ENCODE measurements at regions not wholly inside any gene's neighbourhood (a gene's known extent, or its start where the extent isn't known, plus 50 kb on each side); places are given as distances from the start of the nearest gene placed in this dataset.

DNA sequence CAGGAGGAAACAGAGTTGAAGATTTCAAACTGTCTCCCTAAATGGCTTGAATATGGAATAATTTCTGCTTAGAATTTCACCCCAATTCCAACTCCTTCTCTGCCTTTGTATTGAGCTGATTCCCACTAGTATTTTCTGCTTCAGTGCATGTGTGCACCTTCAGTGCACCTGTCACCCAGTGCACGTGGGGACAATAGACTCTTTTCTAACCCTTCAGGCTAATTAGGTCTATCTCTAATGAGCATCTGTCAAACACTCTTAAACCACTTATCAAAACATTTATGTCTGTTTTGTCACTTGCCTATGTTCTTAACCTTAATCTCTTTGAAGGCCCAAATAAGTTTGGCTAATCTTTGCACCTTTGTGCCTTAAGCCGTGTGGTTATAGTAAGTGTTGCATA is 232.0 kb upstream of the NETO1 start:
- H3K4me1 Mint-ChIP-seq: no peaks in the 10 kb centered on the region
- no peak overlapping the region for H3K27ac ChIP-seq (ENCODE audit: low read length)
- no peak overlapping the region for H3K4me3 Mint-ChIP-seq
- H3K27ac Mint-ChIP-seq: no peak overlapping the region
- TF ChIP-seq, protein P1, sequence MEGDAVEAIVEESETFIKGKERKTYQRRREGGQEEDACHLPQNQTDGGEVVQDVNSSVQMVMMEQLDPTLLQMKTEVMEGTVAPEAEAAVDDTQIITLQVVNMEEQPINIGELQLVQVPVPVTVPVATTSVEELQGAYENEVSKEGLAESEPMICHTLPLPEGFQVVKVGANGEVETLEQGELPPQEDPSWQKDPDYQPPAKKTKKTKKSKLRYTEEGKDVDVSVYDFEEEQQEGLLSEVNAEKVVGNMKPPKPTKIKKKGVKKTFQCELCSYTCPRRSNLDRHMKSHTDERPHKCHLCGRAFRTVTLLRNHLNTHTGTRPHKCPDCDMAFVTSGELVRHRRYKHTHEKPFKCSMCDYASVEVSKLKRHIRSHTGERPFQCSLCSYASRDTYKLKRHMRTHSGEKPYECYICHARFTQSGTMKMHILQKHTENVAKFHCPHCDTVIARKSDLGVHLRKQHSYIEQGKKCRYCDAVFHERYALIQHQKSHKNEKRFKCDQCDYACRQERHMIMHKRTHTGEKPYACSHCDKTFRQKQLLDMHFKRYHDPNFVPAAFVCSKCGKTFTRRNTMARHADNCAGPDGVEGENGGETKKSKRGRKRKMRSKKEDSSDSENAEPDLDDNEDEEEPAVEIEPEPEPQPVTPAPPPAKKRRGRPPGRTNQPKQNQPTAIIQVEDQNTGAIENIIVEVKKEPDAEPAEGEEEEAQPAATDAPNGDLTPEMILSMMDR (IDR thresholded peaks at IDR 0.05): no peak
- DNase-seq: no peak
- H3K27me3 ChIP-seq (ENCODE audit: control insufficient read depth, insufficient read depth, low read length): no peaks in the 10 kb centered on the region
- 79% methylated on average over 2 of the region's 2 CpGs for WGBS (ENCODE audit: insufficient coverage)
- H3K4me1 ChIP-seq (ENCODE audit: control insufficient read depth, insufficient read depth, low read length): no peaks in the 10 kb centered on the region
- H3K4me3 ChIP-seq (ENCODE audit: low read length): no peak overlapping the region
- peaks cover 3 to 16% of the 10 kb centered on the region in 2 donors for H3K9me3 Mint-ChIP-seq
- no peaks in the 10 kb centered on the region for H3K9me3 ChIP-seq (ENCODE audit: control insufficient read depth, insufficient read depth, low read length)
- ATAC-seq: no peak
- intact Hi-C loops (cut with micrococcal nuclease): no loop called here
- H3K36me3 ChIP-seq (ENCODE audit: control insufficient read depth, insufficient read depth, low read length): no peaks in the 10 kb centered on the region
- H3K36me3 Mint-ChIP-seq: no peaks in the 10 kb centered on the region
- no peaks in the 10 kb centered on the region for H3K27me3 Mint-ChIP-seq (ENCODE audit: low read depth in 2 of 2)

DNA sequence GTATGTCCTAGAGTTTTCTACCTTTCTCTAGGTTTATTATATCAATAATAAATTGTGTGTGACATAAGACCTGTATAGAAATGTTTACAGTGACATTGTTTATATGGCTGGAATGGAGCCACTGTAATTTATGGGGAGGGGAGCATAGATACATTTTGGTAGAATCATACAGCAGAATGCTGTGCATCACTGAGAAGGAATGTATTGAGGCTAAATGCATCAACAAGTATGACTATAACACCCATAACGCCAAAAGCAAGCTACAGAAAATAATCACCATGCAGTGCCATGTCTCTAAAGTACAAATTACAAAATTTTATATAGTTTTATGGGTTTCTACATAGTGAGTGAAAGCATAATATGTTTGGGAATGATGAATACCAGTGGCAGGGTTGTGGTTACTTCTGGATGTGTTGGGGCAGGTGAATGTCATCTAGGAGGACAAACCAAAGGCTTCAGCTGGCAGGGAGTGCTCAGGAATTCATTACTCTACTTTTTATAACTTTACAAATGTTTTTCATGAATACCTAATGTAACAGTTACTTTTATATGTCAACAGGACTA is 226.0 kb upstream of the NETO1 start:
- intact Hi-C loops (cut with micrococcal nuclease): no loop called here
- Histone ChIP-seq H3K27me3 (ENCODE audit: control insufficient read depth, insufficient read depth, low read length) (no peaks in the 10 kb centered on the region), H3K4me1 (ENCODE audit: control insufficient read depth, insufficient read depth, low read length) (no peaks in the 10 kb centered on the region), H3K36me3 (ENCODE audit: control insufficient read depth, insufficient read depth, low read length) (no peaks in the 10 kb centered on the region), H3K9me3 (ENCODE audit: control insufficient read depth, insufficient read depth, low read length) (no peaks in the 10 kb centered on the region), H3K4me3 (ENCODE audit: low read length) (no peak overlapping the region), H3K27ac (ENCODE audit: low read length) (no peak overlapping the region)
- peaks cover 9 to 19% of the 10 kb centered on the region in 2 donors for H3K9me3 Mint-ChIP-seq
- H3K27me3 Mint-ChIP-seq (ENCODE audit: low read depth in 2 of 2): no peaks in the 10 kb centered on the region
- H3K4me3 Mint-ChIP-seq: no peak overlapping the region
- H3K36me3 Mint-ChIP-seq: peaks cover 8% of the 10 kb centered on the region
- no CpG with 5 or more reads among the region's 1 CpG for WGBS (ENCODE audit: insufficient coverage)
- ATAC-seq: no peak
- DNase-seq: no peak
- TF ChIP-seq, protein P1 (IDR thresholded peaks at IDR 0.05): no peak
- H3K27ac Mint-ChIP-seq: no peak overlapping the region
- no peaks in the 10 kb centered on the region for H3K4me1 Mint-ChIP-seq

DNA sequence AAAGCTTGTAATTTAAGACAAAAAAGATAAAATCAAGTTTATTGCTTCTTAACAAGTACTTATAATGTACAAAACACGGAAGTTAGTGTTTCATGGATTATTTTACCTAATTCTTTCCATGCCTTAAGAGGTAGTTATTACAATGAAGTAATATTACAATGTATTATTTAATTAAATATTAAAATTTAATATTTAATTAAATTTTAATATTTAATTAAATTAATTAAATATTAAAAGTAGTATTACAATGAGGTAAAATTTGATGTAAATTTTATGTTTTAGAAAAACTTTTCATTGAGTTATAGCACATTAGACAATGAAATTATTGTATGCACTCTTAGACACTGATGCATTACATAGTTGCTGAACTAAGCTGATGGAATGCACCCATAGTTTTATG is 220.7 kb upstream of the NETO1 start:
- Mint-ChIP-seq H3K9me3 (peaks cover 5 to 18% of the 10 kb centered on the region in 2 donors), H3K27ac (no peak overlapping the region), H3K4me3 (no peak overlapping the region), H3K27me3 (ENCODE audit: low read depth in 2 of 2) (no peaks in the 10 kb centered on the region), H3K36me3 (peaks cover 8% of the 10 kb centered on the region), H3K4me1 (no peaks in the 10 kb centered on the region)
- no peak for DNase-seq
- H3K27me3 ChIP-seq (ENCODE audit: control insufficient read depth, insufficient read depth, low read length): no peaks in the 10 kb centered on the region
- no peaks in the 10 kb centered on the region for H3K36me3 ChIP-seq (ENCODE audit: control insufficient read depth, insufficient read depth, low read length)
- intact Hi-C loops (cut with micrococcal nuclease): no loop called here
- H3K9me3 ChIP-seq (ENCODE audit: control insufficient read depth, insufficient read depth, low read length): no peaks in the 10 kb centered on the region
- no peaks in the 10 kb centered on the region for H3K4me1 ChIP-seq (ENCODE audit: control insufficient read depth, insufficient read depth, low read length)
- TF ChIP-seq, protein P1 (IDR thresholded peaks at IDR 0.05): no peak
- H3K27ac ChIP-seq (ENCODE audit: low read length): no peak overlapping the region
- ATAC-seq: no peak
- no CpG with 5 or more reads among the region's 1 CpG for WGBS (ENCODE audit: insufficient coverage)
- H3K4me3 ChIP-seq (ENCODE audit: low read length): no peak overlapping the region

DNA sequence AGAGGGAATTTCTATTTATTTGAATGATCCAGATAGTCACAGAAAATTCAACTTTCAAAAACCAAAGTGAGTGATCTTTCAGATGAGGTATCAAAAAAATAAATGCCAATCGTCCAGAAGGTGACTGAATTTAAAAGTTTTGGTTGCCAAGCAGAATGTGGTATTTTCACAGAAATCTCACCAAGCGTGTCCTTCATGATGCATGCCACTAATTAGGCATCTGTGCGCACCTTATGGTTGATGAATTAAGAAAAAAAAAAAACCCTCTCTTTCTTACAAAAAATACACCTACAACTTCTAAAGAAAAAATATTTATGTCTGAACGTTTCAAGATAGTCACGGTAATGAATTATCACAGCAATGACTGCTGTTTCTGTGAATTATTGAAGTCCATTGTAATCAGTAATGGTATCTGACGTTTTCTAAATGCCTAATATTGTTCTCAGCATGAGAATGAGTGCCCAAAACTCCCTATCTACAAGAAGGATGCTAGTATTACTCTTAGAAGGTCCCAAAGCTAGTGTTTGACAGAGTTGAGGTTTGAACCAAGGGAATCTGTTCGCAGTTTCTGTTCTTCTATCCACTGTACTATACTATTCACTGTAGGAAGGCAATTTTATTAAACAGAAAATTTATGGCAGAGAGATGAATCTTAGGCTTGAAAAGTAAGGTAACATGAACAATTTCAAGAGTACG is 219.6 kb upstream of the NETO1 start:
- no peaks in the 10 kb centered on the region for H3K27me3 ChIP-seq (ENCODE audit: control insufficient read depth, insufficient read depth, low read length)
- Mint-ChIP-seq H3K4me1 (no peaks in the 10 kb centered on the region), H3K36me3 (peaks cover 8% of the 10 kb centered on the region), H3K9me3 (peaks cover 8 to 22% of the 10 kb centered on the region in 2 donors), H3K27ac (no peak overlapping the region), H3K4me3 (no peak overlapping the region), H3K27me3 (ENCODE audit: low read depth in 2 of 2) (no peaks in the 10 kb centered on the region)
- no peaks in the 10 kb centered on the region for H3K9me3 ChIP-seq (ENCODE audit: control insufficient read depth, insufficient read depth, low read length)
- no peaks in the 10 kb centered on the region for H3K4me1 ChIP-seq (ENCODE audit: control insufficient read depth, insufficient read depth, low read length)
- DNase-seq: no peak
- no peaks in the 10 kb centered on the region for H3K36me3 ChIP-seq (ENCODE audit: control insufficient read depth, insufficient read depth, low read length)
- intact Hi-C loops (cut with micrococcal nuclease): no loop called here
- TF ChIP-seq, protein P1 (IDR thresholded peaks at IDR 0.05): no peak
- no peak overlapping the region for H3K27ac ChIP-seq (ENCODE audit: low read length)
- H3K4me3 ChIP-seq (ENCODE audit: low read length): no peak overlapping the region
- no peak for ATAC-seq
- 86% methylated on average over 3 of the region's 8 CpGs for WGBS (ENCODE audit: insufficient coverage)
